Chondrocyte (in vitro differentiated cells): ENCODE measurements at regions not wholly inside any gene's neighbourhood (a gene's known extent, or its start where the extent isn't known, plus 50 kb on each side); places are given as distances from the start of the nearest gene placed in this dataset.
"Not testable (repeated sequence)": the region's sequence is repeated elsewhere in the genome, so short reads cannot be mapped to it uniquely, and the experiment has no call there.

Experiments
- DNase-seq: peaks from one replicate; pipeline ENCODE4 v3.0.0; 2021; ENCODE audit warnings: mixed read lengths, low spot score
- H3K27ac Mint-ChIP-seq: one replicate; pipeline ENCODE4 v1.8.0; 2021; ENCODE audit warnings: mild to moderate bottlenecking, moderate library complexity, mixed read lengths; ENCODE audit not compliant: unreplicated experiment
- H3K27me3 Mint-ChIP-seq: 2 replicates; pipeline ENCODE4 v1.8.0; 2021; ENCODE audit warnings: low read depth, mixed read lengths
- H3K36me3 Mint-ChIP-seq: 2 replicates; pipeline ENCODE4 v1.8.0; 2021; ENCODE audit warnings: low read depth, mixed read lengths
- H3K4me1 Mint-ChIP-seq: 2 replicates; pipeline ENCODE4 v1.8.0; 2021; ENCODE audit warnings: low read depth, mild to moderate bottlenecking, mixed read lengths
- H3K4me3 Mint-ChIP-seq: one replicate; pipeline ENCODE4 v1.8.0; 2021; ENCODE audit warnings: mild to moderate bottlenecking, moderate library complexity, mixed read lengths; ENCODE audit not compliant: unreplicated experiment
- H3K9me3 Mint-ChIP-seq: 2 replicates; pipeline ENCODE4 v1.8.0; 2021; ENCODE audit warnings: low read depth, mixed read lengths
- TF ChIP-seq, protein P1 (sequence below): fragments of 200-600 bp; sonication (generic); IDR thresholded peaks from 2 replicates; pipeline ENCODE4 v1.5.0; 2021; ENCODE audit warnings: antibody characterized with exemption, mild to moderate bottlenecking, moderate library complexity

DNA sequence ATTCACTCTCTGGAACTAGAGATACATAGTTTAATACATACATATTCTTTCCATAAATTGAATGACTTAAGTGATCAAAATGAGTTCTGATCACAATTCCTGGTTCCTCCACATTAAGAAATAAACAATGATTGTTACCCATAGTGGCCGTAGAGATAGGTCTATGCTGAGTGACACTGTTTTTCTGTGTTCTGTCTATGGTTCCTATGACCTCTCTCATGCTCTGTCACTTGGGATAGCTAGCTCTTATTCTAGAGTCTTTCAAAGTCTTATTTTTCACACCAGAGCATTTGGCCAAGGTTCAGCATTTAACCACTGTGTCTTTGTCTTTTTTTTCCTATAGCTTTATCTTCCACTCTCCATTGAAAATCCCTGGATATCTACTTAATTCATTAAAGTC, 132.4 kb downstream of the GOLGA6L6 start:
- no peak overlapping the region for H3K27ac Mint-ChIP-seq
- no peak overlapping the region for H3K4me3 Mint-ChIP-seq
- no peaks in the 10 kb centered on the region for H3K4me1 Mint-ChIP-seq
- no peaks in the 10 kb centered on the region for H3K27me3 Mint-ChIP-seq
- H3K9me3 Mint-ChIP-seq = peaks cover 20% of the 10 kb centered on the region
- H3K36me3 Mint-ChIP-seq = no peaks in the 10 kb centered on the region
- TF ChIP-seq, protein P1, sequence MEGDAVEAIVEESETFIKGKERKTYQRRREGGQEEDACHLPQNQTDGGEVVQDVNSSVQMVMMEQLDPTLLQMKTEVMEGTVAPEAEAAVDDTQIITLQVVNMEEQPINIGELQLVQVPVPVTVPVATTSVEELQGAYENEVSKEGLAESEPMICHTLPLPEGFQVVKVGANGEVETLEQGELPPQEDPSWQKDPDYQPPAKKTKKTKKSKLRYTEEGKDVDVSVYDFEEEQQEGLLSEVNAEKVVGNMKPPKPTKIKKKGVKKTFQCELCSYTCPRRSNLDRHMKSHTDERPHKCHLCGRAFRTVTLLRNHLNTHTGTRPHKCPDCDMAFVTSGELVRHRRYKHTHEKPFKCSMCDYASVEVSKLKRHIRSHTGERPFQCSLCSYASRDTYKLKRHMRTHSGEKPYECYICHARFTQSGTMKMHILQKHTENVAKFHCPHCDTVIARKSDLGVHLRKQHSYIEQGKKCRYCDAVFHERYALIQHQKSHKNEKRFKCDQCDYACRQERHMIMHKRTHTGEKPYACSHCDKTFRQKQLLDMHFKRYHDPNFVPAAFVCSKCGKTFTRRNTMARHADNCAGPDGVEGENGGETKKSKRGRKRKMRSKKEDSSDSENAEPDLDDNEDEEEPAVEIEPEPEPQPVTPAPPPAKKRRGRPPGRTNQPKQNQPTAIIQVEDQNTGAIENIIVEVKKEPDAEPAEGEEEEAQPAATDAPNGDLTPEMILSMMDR = no peak
- no peak for DNase-seq

DNA sequence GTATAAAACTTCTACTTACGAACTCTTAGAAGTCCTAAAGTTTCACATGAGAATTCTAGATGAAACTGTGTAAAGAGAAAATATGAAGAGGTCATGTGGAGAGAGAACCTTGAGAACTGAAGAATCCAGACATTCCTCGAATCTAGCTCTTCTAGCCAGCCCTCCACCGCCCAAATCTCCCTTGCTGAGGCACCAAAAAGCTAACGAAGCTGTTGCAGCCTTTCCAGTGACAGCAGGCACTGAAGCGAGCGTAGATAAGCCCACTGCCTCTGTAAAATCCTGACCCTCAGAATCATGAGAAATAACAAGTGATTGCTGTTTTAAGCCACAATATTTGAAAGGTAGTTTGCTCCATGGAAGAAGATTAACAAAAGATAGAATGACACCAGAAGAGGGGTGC, 134.0 kb downstream of the GOLGA6L6 start:
- no peak for DNase-seq
- H3K4me3 Mint-ChIP-seq = no peak overlapping the region
- no peaks in the 10 kb centered on the region for H3K36me3 Mint-ChIP-seq
- no peak overlapping the region for H3K27ac Mint-ChIP-seq
- peaks cover 11% of the 10 kb centered on the region for H3K9me3 Mint-ChIP-seq
- H3K27me3 Mint-ChIP-seq = no peaks in the 10 kb centered on the region
- H3K4me1 Mint-ChIP-seq = no peaks in the 10 kb centered on the region
- TF ChIP-seq, protein P1 = no peak

DNA sequence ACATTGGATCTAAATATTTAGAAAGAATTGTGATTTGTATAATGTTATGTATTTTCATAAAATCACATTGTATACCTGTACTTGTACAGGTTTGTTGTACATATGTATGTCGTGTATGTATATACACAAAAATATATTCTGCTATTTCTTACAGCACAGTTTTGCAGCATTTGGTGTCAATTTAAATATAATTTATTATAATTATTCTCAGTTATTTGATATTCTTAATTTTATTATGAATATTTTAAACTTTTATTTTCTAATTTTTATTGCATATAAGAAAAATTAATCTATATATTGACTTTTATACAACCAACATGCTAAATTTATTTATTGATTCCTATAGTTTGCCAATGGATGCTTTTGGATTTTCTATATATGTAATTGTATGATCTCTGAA, 137.0 kb downstream of the GOLGA6L6 start:
- H3K27me3 Mint-ChIP-seq, H3K4me1 Mint-ChIP-seq, DNase-seq, H3K4me3 Mint-ChIP-seq, H3K27ac Mint-ChIP-seq, H3K9me3 Mint-ChIP-seq, H3K36me3 Mint-ChIP-seq: not testable (repeated sequence)

DNA sequence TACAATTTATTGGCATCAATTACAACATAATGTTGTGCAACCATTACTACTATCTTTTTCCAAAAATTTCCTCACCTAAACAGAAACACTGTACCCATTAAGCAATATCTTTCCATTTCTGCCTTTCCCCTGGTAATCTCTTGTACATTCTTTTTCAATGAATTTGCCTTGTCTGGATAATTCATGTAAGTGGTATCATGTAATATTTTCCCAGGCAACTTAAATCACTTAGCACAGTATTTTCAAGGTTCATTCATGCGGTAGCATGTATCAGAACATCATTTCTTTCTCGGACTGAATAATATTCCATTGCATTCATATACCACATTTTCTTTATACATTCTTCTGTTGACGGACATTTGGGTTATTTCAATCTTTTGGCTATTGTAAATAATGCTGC, 139.0 kb downstream of the GOLGA6L6 start:
- not testable (repeated sequence) for H3K27me3 Mint-ChIP-seq, H3K27ac Mint-ChIP-seq, DNase-seq

DNA sequence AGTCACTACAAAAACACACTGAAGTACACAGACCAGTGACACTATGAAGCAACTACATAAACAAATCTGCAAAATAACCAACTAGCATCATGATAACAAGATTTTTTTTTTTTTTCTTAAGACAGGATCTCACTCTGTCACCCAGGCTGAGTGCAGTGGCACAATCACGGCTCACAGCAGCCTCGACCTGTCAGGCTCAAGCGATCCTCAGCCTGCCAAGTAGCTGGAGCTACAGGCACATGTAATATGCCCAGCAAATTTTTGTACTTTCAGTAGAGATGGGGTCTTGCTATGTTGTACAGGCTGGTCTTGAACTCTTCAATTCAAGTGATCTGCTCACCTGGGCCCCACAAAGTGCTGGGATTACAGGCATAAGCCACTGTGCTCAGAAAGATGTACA, 140.5 kb downstream of the GOLGA6L6 start:
- DNase-seq = peak; percentile 95
- not testable (repeated sequence) for H3K36me3 Mint-ChIP-seq, H3K27me3 Mint-ChIP-seq, H3K4me3 Mint-ChIP-seq, H3K27ac Mint-ChIP-seq, H3K4me1 Mint-ChIP-seq, H3K9me3 Mint-ChIP-seq

More for the DNA sequence above, 139.0 kb downstream of the GOLGA6L6 start:
- H3K4me3 Mint-ChIP-seq, H3K4me1 Mint-ChIP-seq, H3K36me3 Mint-ChIP-seq, H3K9me3 Mint-ChIP-seq: not testable (repeated sequence)

DNA sequence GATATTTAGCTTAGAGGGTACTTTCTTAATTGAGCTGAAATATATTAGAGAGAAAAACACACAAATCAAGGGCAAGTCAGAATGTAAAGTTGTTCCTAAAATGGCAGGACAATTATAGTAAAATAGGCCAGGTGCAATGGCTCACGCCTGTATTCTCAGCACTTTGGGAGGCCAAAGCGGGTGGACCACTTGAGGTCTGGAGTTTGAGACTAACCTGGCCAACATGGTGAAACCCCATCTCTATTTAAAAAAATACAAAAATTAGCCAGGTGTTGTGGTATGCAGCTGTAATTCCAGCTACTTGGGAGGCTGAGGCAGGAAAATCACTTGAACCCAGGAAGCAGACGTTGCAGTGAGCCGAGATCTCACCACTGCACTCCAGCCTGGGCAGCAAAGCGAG, 142.9 kb downstream of the GOLGA6L6 start:
- not testable (repeated sequence) for H3K4me3 Mint-ChIP-seq, H3K36me3 Mint-ChIP-seq, H3K4me1 Mint-ChIP-seq, H3K27me3 Mint-ChIP-seq, DNase-seq, H3K27ac Mint-ChIP-seq, H3K9me3 Mint-ChIP-seq

DNA sequence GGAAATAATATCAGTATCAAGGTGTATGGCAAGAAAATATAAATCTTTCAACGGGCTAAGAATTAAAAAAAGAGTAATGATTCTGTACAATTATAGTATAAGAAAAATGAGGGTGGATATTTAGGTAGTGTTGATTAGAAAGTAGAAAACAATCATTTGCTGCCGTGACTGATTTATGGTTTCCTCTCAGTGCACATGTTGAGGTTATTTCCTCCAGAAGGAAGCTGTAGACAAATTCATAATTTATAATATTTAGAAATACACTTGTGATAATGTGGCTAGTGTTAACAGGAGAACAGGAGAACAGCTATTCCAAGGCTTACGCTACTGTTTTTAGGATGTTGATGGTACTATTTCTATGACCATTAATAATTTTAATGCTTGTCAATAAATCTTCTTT, 153.4 kb downstream of the GOLGA6L6 start:
- H3K4me3 Mint-ChIP-seq, H3K9me3 Mint-ChIP-seq, H3K27me3 Mint-ChIP-seq, H3K36me3 Mint-ChIP-seq, H3K4me1 Mint-ChIP-seq, DNase-seq, H3K27ac Mint-ChIP-seq: not testable (repeated sequence)

DNA sequence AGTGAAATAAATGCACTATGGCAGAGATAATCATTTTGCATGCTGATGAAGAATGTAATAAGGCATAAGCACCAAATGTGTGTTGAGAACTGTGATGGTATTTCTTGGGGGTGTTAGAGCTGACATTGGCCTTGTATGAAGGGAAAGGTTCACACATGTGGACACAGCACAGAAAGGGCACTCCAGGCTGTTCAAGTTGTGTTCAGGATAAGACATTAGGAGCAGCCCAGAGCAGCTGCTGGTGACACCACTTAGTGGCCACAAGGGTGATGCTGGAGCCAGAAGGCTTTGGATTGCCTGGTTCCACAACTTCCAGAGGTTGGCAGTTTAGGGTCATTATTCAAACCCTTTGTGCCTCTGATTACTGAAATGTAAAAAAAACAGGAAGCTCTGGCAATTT, 155.4 kb downstream of the GOLGA6L6 start:
- Mint-ChIP-seq H3K36me3 (no peaks in the 10 kb centered on the region), H3K4me3 (no peak overlapping the region), H3K27me3 (no peaks in the 10 kb centered on the region), H3K9me3 (peaks cover 9% of the 10 kb centered on the region), H3K4me1 (no peaks in the 10 kb centered on the region), H3K27ac (no peak overlapping the region)
- DNase-seq = peak; percentile 65
- TF ChIP-seq, protein P1 = no peak

DNA sequence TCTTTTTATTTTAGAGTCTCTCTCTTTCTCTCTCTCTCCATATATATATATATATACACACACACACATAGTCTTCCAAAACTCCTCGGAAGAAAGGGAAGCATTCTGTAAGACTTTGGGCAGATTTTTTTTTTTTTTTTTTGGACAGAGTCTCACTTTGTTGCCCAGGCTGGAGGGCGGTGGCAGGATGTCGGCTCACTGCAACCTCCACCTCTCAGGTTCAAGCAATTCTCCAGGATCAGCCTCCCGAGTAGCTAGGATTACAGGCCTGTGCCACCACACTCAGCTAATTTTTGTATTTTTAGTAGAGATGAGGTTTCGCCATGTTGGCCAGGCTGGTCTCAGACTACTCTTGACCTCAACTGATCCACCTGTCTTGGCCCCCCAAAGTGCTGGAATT, 161.4 kb downstream of the GOLGA6L6 start:
- not testable (repeated sequence) for H3K4me1 Mint-ChIP-seq, H3K27ac Mint-ChIP-seq, DNase-seq, H3K36me3 Mint-ChIP-seq, H3K4me3 Mint-ChIP-seq, H3K27me3 Mint-ChIP-seq
- peaks cover 13% of the 10 kb centered on the region for H3K9me3 Mint-ChIP-seq
